OCI-LY1 (cell line): ENCODE measurements at regions not wholly inside any gene's neighbourhood (a gene's known extent, or its start where the extent isn't known, plus 50 kb on each side); places are given as distances from the start of the nearest gene placed in this dataset.

Experiments
- H2AFZ ChIP-seq: fragments of 200-600 bp; sonication (generic), shearing (Covaris generic); 2 replicates; pipeline ENCODE4 v1.6.0; 2014; ENCODE audit warnings: antibody characterized with exemption, mild to moderate bottlenecking, low read length
- H3F3A ChIP-seq: fragments of 200-600 bp; sonication (generic), shearing (Covaris generic); 2 replicates; pipeline ENCODE4 v1.6.0; 2014; ENCODE audit warnings: mild to moderate bottlenecking, antibody characterized with exemption, low read length, moderate library complexity; ENCODE audit not compliant: insufficient read depth
- H3K27ac ChIP-seq: fragments of 200-600 bp; sonication (generic); 2 replicates; pipeline ENCODE4 v1.5.1; 2014; ENCODE audit warnings: low read length, mixed run types, mild to moderate bottlenecking, low read depth; ENCODE audit not compliant: poor library complexity, severe bottlenecking
- H3K27me3 ChIP-seq: fragments of 200-600 bp; sonication (generic); 2 replicates; pipeline ENCODE4 v1.6.0; 2014; ENCODE audit warnings: antibody characterized with exemption, mild to moderate bottlenecking, low read length, moderate library complexity; ENCODE audit not compliant: insufficient read depth
- H3K36me3 ChIP-seq: fragments of 200-600 bp; sonication (generic); 2 replicates; pipeline ENCODE4 v1.6.1; 2014; ENCODE audit warnings: mild to moderate bottlenecking, antibody characterized with exemption, low read length, moderate library complexity, mixed read lengths; ENCODE audit not compliant: insufficient read depth
- H3K4me1 ChIP-seq: fragments of 200-600 bp; sonication (generic); 2 replicates; pipeline ENCODE4 v1.5.1; 2014; ENCODE audit warnings: mild to moderate bottlenecking, low read length, moderate library complexity; ENCODE audit not compliant: insufficient read depth, severe bottlenecking
- H3K4me2 ChIP-seq: fragments of 200-600 bp; sonication (generic), shearing (Covaris generic); 2 replicates; pipeline ENCODE4 v1.6.1; 2014; ENCODE audit warnings: low read length
- H3K4me3 ChIP-seq: fragments of 200-600 bp; sonication (generic); 2 replicates; pipeline ENCODE4 v1.5.1; 2014; ENCODE audit warnings: low read length, low read depth, mild to moderate bottlenecking, mixed read lengths; ENCODE audit not compliant: poor library complexity, severe bottlenecking
- H3K79me2 ChIP-seq: fragments of 200-600 bp; shearing (Covaris generic); 2 replicates; pipeline ENCODE4 v1.6.1; 2016; ENCODE audit warnings: mixed run types, low read length, mixed read lengths; ENCODE audit not compliant: insufficient read depth
- H3K9ac ChIP-seq: fragments of 200-600 bp; sonication (generic), shearing (Covaris generic); 2 replicates; pipeline ENCODE4 v1.6.1; 2014; ENCODE audit warnings: mild to moderate bottlenecking, low read length, mixed read lengths
- H3K9me2 ChIP-seq: fragments of 200-600 bp; sonication (generic), shearing (Covaris generic); 2 replicates; pipeline ENCODE4 v1.6.1; 2014; ENCODE audit warnings: low read depth, mild to moderate bottlenecking, low read length, mixed read lengths
- H3K9me3 ChIP-seq: fragments of 200-600 bp; shearing (Covaris generic); 2 replicates; pipeline ENCODE4 v1.6.1; 2014; ENCODE audit warnings: low read length, mixed read lengths
- H4K20me1 ChIP-seq: fragments of 200-600 bp; sonication (generic), shearing (Covaris generic); 2 replicates; pipeline ENCODE4 v1.6.0; 2016; ENCODE audit warnings: mild to moderate bottlenecking, low read length; ENCODE audit not compliant: insufficient read depth
- CTCF ChIP-seq: fragments of 200-600 bp; sonication (generic), shearing (Covaris generic); IDR thresholded peaks from 2 replicates; pipeline ENCODE4 v1.5.1; 2017; ENCODE audit warnings: mild to moderate bottlenecking, antibody characterized with exemption, low read length, moderate library complexity, mixed read lengths
- EZH2 ChIP-seq: fragments of 200-600 bp; sonication (generic), shearing (Covaris generic); IDR thresholded peaks from 2 replicates; pipeline ENCODE4 v1.8.0; 2017; ENCODE audit warnings: borderline replicate concordance, mixed run types, mild to moderate bottlenecking, antibody characterized with exemption, low read length, moderate library complexity, mixed read lengths

GRCh38 chr1:14027099-14027498, 327.1 kb downstream of the PRDM2 start:
- no peaks in the 10 kb centered on the region for H3K9me3 ChIP-seq
- TF ChIP-seq CTCF (no peak), EZH2 (no peak)
- no peaks in the 10 kb centered on the region for H3K9me2 ChIP-seq
- H3K27ac ChIP-seq, result no peak overlapping the region
- H3F3A ChIP-seq, result no peaks in the 10 kb centered on the region
- no peak overlapping the region for H3K4me2 ChIP-seq
- no peak overlapping the region for H2AFZ ChIP-seq
- no peak overlapping the region for H3K4me3 ChIP-seq
- no peaks in the 10 kb centered on the region for H3K27me3 ChIP-seq
- H3K4me1 ChIP-seq, result no peaks in the 10 kb centered on the region
- no peaks in the 10 kb centered on the region for H3K36me3 ChIP-seq
- no peak overlapping the region for H3K9ac ChIP-seq
- no peaks in the 10 kb centered on the region for H4K20me1 ChIP-seq
- H3K79me2 ChIP-seq, result no peaks in the 10 kb centered on the region

- Histone ChIP-seq H3K27me3 (no peaks in the 10 kb centered on the region), H4K20me1 (no peaks in the 10 kb centered on the region), H3K79me2 (no peaks in the 10 kb centered on the region), H3K4me2 (no peak overlapping the region), H3K9me2 (no peaks in the 10 kb centered on the region), H3K9me3 (no peaks in the 10 kb centered on the region), H3K27ac (no peak overlapping the region), H3K9ac (no peak overlapping the region), H3F3A (no peaks in the 10 kb centered on the region), H3K4me1 (no peaks in the 10 kb centered on the region), H2AFZ (no peak overlapping the region), H3K36me3 (no peaks in the 10 kb centered on the region), H3K4me3 (no peak overlapping the region)
- TF ChIP-seq CTCF (no peak), EZH2 (no peak)
Measured at GRCh38 chr1:14031461-14031860, 331.5 kb downstream of the PRDM2 start.

GRCh38 chr1:14034506-14034905, 334.5 kb downstream of the PRDM2 start:
- no peak for TF ChIP-seq EZH2
- TF ChIP-seq CTCF, result no peak
- Histone ChIP-seq H3F3A (no peaks in the 10 kb centered on the region), H2AFZ (no peak overlapping the region), H3K79me2 (no peaks in the 10 kb centered on the region), H4K20me1 (no peaks in the 10 kb centered on the region), H3K27me3 (no peaks in the 10 kb centered on the region), H3K9me2 (no peaks in the 10 kb centered on the region), H3K36me3 (no peaks in the 10 kb centered on the region), H3K4me3 (no peak overlapping the region), H3K4me1 (no peaks in the 10 kb centered on the region), H3K4me2 (no peak overlapping the region), H3K9me3 (no peaks in the 10 kb centered on the region), H3K27ac (no peak overlapping the region), H3K9ac (no peak overlapping the region)
